DMS 273 treated with DMSO at 0.1 percent for 48 hours (cell line): ENCODE measurements at regions not wholly inside any gene's neighbourhood (a gene's known extent, or its start where the extent isn't known, plus 50 kb on each side); places are given as distances from the start of the nearest gene placed in this dataset.

ENCODE experiments used
- DNase-seq: peaks from one replicate; lab custom pipeline; 2025; lab: John Stamatoyannopoulos, UW

GRCh38 chr11:131192628-131193027, 177.8 kb upstream of the NTM start:
- no peak for DNase-seq

GRCh38 chr11:131193031-131193501, 177.3 kb upstream of the NTM start:
- DNase-seq: no peak

GRCh38 chr11:131194726-131195125, 175.7 kb upstream of the NTM start:
- no peak for DNase-seq

GRCh38 chr11:131195661-131196517, 174.5 kb upstream of the NTM start:
- DNase-seq: peak; percentile 16

- DNase-seq: no peak
Observed at GRCh38 chr11:131198161-131199014, 172.0 kb upstream of the NTM start.

- no peak for DNase-seq
Observed at GRCh38 chr11:131199015-131199280, 171.5 kb upstream of the NTM start.

- no peak for DNase-seq
Observed at GRCh38 chr11:131201674-131202073, 168.7 kb upstream of the NTM start.

- no peak for DNase-seq
Observed at GRCh38 chr11:131203040-131203439, 167.4 kb upstream of the NTM start.

- DNase-seq: no peak
Observed at GRCh38 chr11:131204282-131204681, 166.1 kb upstream of the NTM start.

- DNase-seq: no peak
Observed at GRCh38 chr11:131204765-131205380, 165.5 kb upstream of the NTM start.

GRCh38 chr11:131206671-131207070, 163.7 kb upstream of the NTM start:
- DNase-seq: no peak

GRCh38 chr11:131207901-131208300, 162.5 kb upstream of the NTM start:
- no peak for DNase-seq

GRCh38 chr11:131217313-131218310, 152.8 kb upstream of the NTM start:
- no peak for DNase-seq

GRCh38 chr11:131218542-131218941, 151.9 kb upstream of the NTM start:
- DNase-seq: no peak

- no peak for DNase-seq
Observed at GRCh38 chr11:131219646-131220045, 150.8 kb upstream of the NTM start.

- DNase-seq: no peak
Observed at GRCh38 chr11:131223198-131223991, 147.0 kb upstream of the NTM start.

- no peak for DNase-seq
Observed at GRCh38 chr11:131228378-131228777, 142.0 kb upstream of the NTM start.

GRCh38 chr11:131229221-131229620, 141.2 kb upstream of the NTM start:
- DNase-seq: no peak

GRCh38 chr11:131231317-131231940, 139.0 kb upstream of the NTM start:
- no peak for DNase-seq

- DNase-seq: no peak
Observed at GRCh38 chr11:131232261-131232660, 138.2 kb upstream of the NTM start.
